Keratinocyte (primary cell): ENCODE measurements at regions not wholly inside any gene's neighbourhood (a gene's known extent, or its start where the extent isn't known, plus 50 kb on each side); places are given as distances from the start of the nearest gene placed in this dataset.

Source experiments
- CTCF ChIP-seq, 3 experiments: IDR thresholded peaks in 1 of 3; conservative IDR thresholded peaks in 1 of 3; optimal IDR thresholded peaks in 1 of 3; 2 replicates in 2 of 3; 3 replicates in 1 of 3; pipeline versions ENCODE3 to v1.5.1; 2011; ENCODE audit warnings: low read length in 3 of 3, mild to moderate bottlenecking in 3 of 3, moderate library complexity in 2 of 3, control low read depth in 1 of 3, inconsistent platforms in 1 of 3; ENCODE audit not compliant: insufficient read depth in 2 of 3; ENCODE audit errors: extremely low read depth in 1 of 3
- EZH2 ChIP-seq: IDR thresholded peaks from one replicate; pipeline ENCODE4 v1.6.1; 2012; ENCODE audit warnings: inconsistent platforms, mild to moderate bottlenecking, low read length, moderate library complexity

- TF ChIP-seq CTCF (optimal IDR thresholded peaks at IDR 0.05 in 1 of 3, IDR thresholded peaks at IDR 0.05 in 1 of 3, conservative IDR thresholded peaks at IDR 0.05 in 1 of 3; ENCODE audit: extremely low read depth in 1 of 3, insufficient read depth in 2 of 3, low read length in 3 of 3) = no peak
- TF ChIP-seq EZH2 = no peak
These were observed 308.9 kb upstream of the DYNLRB2 start for GRCh38 chr16:80231888-80232287.
